Astrocyte (in vitro differentiated cells and primary cell): ENCODE measurements at regions not wholly inside any gene's neighbourhood (a gene's known extent, or its start where the extent isn't known, plus 50 kb on each side); places are given as distances from the start of the nearest gene placed in this dataset.
"Not testable (repeated sequence)": the region's sequence is repeated elsewhere in the genome, so short reads cannot be mapped to it uniquely, and the experiment has no call there.

Experiments used
- DNase-seq: peaks from one replicate; pipeline ENCODE4 v3.0.0-alpha.2; 2010; ENCODE audit warnings: low read depth
- FAIRE-seq: peaks from 2 replicates; lab custom pipeline; 2011; peaks lifted over from hg19 to GRCh38; lab: Jason Lieb, UNC
- H2AFZ ChIP-seq: 2 replicates; pipeline ENCODE4 v1.6.0; 2012; ENCODE audit warnings: low read depth, low read length, inconsistent platforms
- H3K27ac ChIP-seq: 2 replicates; pipeline ENCODE4 v1.5.1; 2011; ENCODE audit warnings: low read depth, low read length, inconsistent platforms
- H3K27me3 ChIP-seq: 2 replicates; pipeline ENCODE4 v1.6.0; 2011; ENCODE audit warnings: low read length, inconsistent platforms; ENCODE audit not compliant: insufficient read depth
- H3K36me3 ChIP-seq: 2 replicates; pipeline ENCODE4 v1.5.1; 2011; ENCODE audit warnings: low read length, inconsistent platforms; ENCODE audit not compliant: insufficient read depth
- H3K4me1 ChIP-seq: 2 replicates; pipeline ENCODE4 v1.5.1; 2011; ENCODE audit warnings: low read length, inconsistent platforms; ENCODE audit not compliant: insufficient read depth
- H3K4me2 ChIP-seq: 2 replicates; pipeline ENCODE4 v1.6.0; 2012; ENCODE audit warnings: low read length, inconsistent platforms
- H3K4me3 ChIP-seq: 2 replicates; pipeline ENCODE4 v1.5.1; 2011; ENCODE audit warnings: low read depth, mild to moderate bottlenecking, low read length, inconsistent platforms; ENCODE audit not compliant: insufficient read depth
- H3K79me2 ChIP-seq: 2 replicates; pipeline ENCODE4 v1.6.0; 2012; ENCODE audit warnings: mild to moderate bottlenecking, low read length, inconsistent platforms; ENCODE audit not compliant: insufficient read depth
- H3K9ac ChIP-seq: 2 replicates; pipeline ENCODE4 v1.6.0; 2012; ENCODE audit warnings: mild to moderate bottlenecking, low read length, inconsistent platforms
- H3K9me3 ChIP-seq: 2 replicates; pipeline ENCODE4 v1.5.1; 2012; ENCODE audit warnings: low read depth, mild to moderate bottlenecking, low read length, inconsistent platforms; ENCODE audit not compliant: insufficient read depth
- H4K20me1 ChIP-seq: 2 replicates; pipeline ENCODE4 v1.6.0; 2012; ENCODE audit warnings: low read length, inconsistent platforms; ENCODE audit not compliant: insufficient read depth
- H3K27ac Mint-ChIP-seq: one replicate; pipeline ENCODE4 v1.8.0; 2021; ENCODE audit warnings: mild to moderate bottlenecking, mixed read lengths; ENCODE audit not compliant: unreplicated experiment
- H3K27me3 Mint-ChIP-seq: one replicate; pipeline ENCODE4 v1.8.0; 2021; ENCODE audit warnings: low read depth, mixed read lengths; ENCODE audit not compliant: unreplicated experiment
- H3K36me3 Mint-ChIP-seq: one replicate; pipeline ENCODE4 v1.8.0; 2021; ENCODE audit warnings: low read depth, mixed read lengths; ENCODE audit not compliant: unreplicated experiment
- H3K4me1 Mint-ChIP-seq: one replicate; pipeline ENCODE4 v1.8.0; 2021; ENCODE audit warnings: low read depth, mixed read lengths; ENCODE audit not compliant: unreplicated experiment
- H3K4me3 Mint-ChIP-seq: one replicate; pipeline ENCODE4 v1.8.0; 2021; ENCODE audit warnings: mild to moderate bottlenecking, moderate library complexity, mixed read lengths; ENCODE audit not compliant: unreplicated experiment
- H3K9me3 Mint-ChIP-seq: one replicate; pipeline ENCODE4 v1.8.0; 2021; ENCODE audit warnings: mild to moderate bottlenecking, mixed read lengths; ENCODE audit not compliant: unreplicated experiment
- EZH2 ChIP-seq: IDR thresholded peaks from 2 replicates; pipeline ENCODE4 v1.6.1; 2012; ENCODE audit warnings: mild to moderate bottlenecking, low read length, inconsistent platforms; ENCODE audit not compliant: insufficient read depth
- TF ChIP-seq, protein P1 (sequence below): IDR thresholded peaks from 2 replicates; pipeline ENCODE4 v1.5.1; 2011; ENCODE audit warnings: low read depth, mild to moderate bottlenecking, inconsistent platforms, low read length, moderate library complexity; ENCODE audit not compliant: insufficient read depth

DNA sequence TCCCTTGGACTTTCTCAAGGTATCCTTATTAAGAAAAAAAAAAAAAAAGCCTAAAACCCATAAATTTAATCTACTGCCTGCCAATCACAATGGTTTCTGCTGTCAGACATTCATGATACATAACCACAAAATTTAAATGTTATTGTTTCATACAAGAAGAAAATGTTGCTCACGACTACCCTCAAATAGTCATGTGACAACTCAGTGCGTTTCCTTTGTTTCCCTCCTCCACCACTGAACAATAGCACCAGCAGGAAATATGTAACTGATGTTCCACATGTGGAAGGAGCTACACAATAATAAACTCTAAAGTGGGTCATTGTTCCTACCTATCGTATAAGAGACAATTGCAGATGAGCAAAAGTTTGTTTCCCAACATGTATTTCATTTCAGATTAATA is 244.1 kb upstream of the EDNRA start:
- Histone ChIP-seq H3K4me3 (no peak overlapping the region), H3K9ac (no peak overlapping the region), H3K4me1 (no peaks in the 10 kb centered on the region), H2AFZ (no peak overlapping the region), H3K79me2 (no peaks in the 10 kb centered on the region), H3K27me3 (no peaks in the 10 kb centered on the region), H4K20me1 (no peaks in the 10 kb centered on the region), H3K4me2 (no peak overlapping the region), H3K36me3 (no peaks in the 10 kb centered on the region), H3K9me3 (no peaks in the 10 kb centered on the region), H3K27ac (no peak overlapping the region)
- FAIRE-seq, result no peak
- no peaks in the 10 kb centered on the region for H3K27me3 Mint-ChIP-seq
- TF ChIP-seq, protein P1, sequence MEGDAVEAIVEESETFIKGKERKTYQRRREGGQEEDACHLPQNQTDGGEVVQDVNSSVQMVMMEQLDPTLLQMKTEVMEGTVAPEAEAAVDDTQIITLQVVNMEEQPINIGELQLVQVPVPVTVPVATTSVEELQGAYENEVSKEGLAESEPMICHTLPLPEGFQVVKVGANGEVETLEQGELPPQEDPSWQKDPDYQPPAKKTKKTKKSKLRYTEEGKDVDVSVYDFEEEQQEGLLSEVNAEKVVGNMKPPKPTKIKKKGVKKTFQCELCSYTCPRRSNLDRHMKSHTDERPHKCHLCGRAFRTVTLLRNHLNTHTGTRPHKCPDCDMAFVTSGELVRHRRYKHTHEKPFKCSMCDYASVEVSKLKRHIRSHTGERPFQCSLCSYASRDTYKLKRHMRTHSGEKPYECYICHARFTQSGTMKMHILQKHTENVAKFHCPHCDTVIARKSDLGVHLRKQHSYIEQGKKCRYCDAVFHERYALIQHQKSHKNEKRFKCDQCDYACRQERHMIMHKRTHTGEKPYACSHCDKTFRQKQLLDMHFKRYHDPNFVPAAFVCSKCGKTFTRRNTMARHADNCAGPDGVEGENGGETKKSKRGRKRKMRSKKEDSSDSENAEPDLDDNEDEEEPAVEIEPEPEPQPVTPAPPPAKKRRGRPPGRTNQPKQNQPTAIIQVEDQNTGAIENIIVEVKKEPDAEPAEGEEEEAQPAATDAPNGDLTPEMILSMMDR, result no peak
- no peak for TF ChIP-seq EZH2
- no peak for DNase-seq
- H3K9me3 Mint-ChIP-seq, result no peaks in the 10 kb centered on the region
- no peak overlapping the region for H3K27ac Mint-ChIP-seq
- no peak overlapping the region for H3K4me3 Mint-ChIP-seq
- no peaks in the 10 kb centered on the region for H3K36me3 Mint-ChIP-seq
- H3K4me1 Mint-ChIP-seq, result no peaks in the 10 kb centered on the region

DNA sequence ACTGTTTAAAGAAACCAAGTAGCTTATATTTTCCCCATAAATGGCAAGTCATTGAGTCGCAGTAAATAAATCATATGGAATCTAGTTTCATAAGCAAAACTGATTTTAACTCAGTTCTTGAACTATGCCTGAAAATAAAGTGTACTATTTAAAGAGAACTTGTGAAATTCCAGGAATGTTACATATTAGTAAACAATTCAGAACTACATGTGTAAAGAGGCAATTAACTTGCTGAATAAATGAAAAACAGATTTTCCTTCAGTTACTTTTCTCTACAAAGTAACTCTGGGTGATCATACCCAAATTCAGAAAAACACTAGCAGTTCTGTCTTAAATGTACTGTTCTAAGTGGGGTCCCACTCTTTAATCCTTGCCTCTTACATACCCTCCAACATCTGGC is 236.1 kb upstream of the EDNRA start:
- Histone ChIP-seq H3K4me2 (no peak overlapping the region), H3K79me2 (no peaks in the 10 kb centered on the region), H3K27ac (no peak overlapping the region), H3K9ac (no peak overlapping the region), H2AFZ (no peak overlapping the region), H3K9me3 (no peaks in the 10 kb centered on the region), H3K4me3 (no peak overlapping the region), H3K4me1 (no peaks in the 10 kb centered on the region), H3K36me3 (no peaks in the 10 kb centered on the region), H3K27me3 (no peaks in the 10 kb centered on the region), H4K20me1 (no peaks in the 10 kb centered on the region)
- Mint-ChIP-seq H3K4me3 (no peak overlapping the region), H3K4me1 (peaks cover 4% of the 10 kb centered on the region), H3K9me3 (no peaks in the 10 kb centered on the region), H3K27me3 (no peaks in the 10 kb centered on the region), H3K36me3 (no peaks in the 10 kb centered on the region), H3K27ac (no peak overlapping the region)
- TF ChIP-seq, protein P1, result no peak
- no peak for TF ChIP-seq EZH2
- FAIRE-seq (no peak), DNase-seq (no peak)

DNA sequence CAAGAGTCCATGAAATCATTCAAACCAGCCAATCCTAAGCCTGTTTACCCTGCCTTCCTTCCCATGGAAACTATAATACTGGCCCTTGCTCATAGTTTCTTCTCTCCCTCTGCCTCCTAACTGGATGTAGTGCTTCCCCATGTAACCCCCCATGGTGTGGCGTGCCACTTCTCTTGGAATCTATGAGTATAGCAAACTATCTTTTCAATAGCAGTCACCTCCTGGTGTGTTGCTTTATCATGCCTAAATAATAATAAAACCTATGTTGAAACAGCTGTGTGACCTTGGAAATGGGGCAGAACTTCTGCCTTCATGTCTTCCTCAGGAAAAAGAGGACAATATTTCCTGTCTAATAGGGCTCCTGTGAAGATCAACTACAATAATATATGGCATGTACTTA is 234.8 kb upstream of the EDNRA start:
- Histone ChIP-seq H3K79me2 (no peaks in the 10 kb centered on the region), H3K9ac (no peak overlapping the region), H3K27ac (no peak overlapping the region), H4K20me1 (no peaks in the 10 kb centered on the region), H3K4me3 (no peak overlapping the region), H2AFZ (no peak overlapping the region), H3K27me3 (no peaks in the 10 kb centered on the region), H3K4me2 (no peak overlapping the region), H3K4me1 (no peaks in the 10 kb centered on the region), H3K9me3 (no peaks in the 10 kb centered on the region), H3K36me3 (no peaks in the 10 kb centered on the region)
- peaks cover 4% of the 10 kb centered on the region for H3K4me1 Mint-ChIP-seq
- H3K27ac Mint-ChIP-seq, result no peak overlapping the region
- no peaks in the 10 kb centered on the region for H3K36me3 Mint-ChIP-seq
- H3K4me3 Mint-ChIP-seq, result no peak overlapping the region
- no peak for DNase-seq
- FAIRE-seq, result no peak
- H3K27me3 Mint-ChIP-seq, result no peaks in the 10 kb centered on the region
- TF ChIP-seq, protein P1, result no peak
- no peak for TF ChIP-seq EZH2
- H3K9me3 Mint-ChIP-seq, result no peaks in the 10 kb centered on the region

DNA sequence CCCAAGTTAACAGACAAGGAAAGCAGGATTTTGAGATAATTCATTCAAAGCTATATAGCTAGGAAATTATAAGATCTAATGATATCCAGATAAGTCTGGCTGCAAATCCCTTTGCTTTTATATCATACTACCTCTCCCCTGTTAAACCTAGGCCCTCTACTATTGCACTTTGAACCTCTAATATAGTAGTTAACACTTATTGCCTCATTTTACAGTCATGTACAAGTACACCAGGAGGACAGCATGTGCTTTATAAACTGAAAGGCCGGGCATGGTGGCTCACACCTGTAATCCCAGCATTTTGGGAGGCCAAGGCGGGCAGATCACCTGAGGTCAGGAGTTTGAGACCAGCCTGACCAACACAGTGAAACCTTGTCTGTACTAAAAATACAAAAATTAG is 234.4 kb upstream of the EDNRA start:
- H3K4me1 Mint-ChIP-seq, result not testable (repeated sequence)

More for the DNA sequence above, 234.4 kb upstream of the EDNRA start:
- not testable (repeated sequence) for H3K27me3 Mint-ChIP-seq, H4K20me1 ChIP-seq, H3K9me3 Mint-ChIP-seq, H2AFZ ChIP-seq, FAIRE-seq, H3K27ac ChIP-seq, H3K36me3 Mint-ChIP-seq, H3K9ac ChIP-seq, H3K4me2 ChIP-seq, H3K4me3 ChIP-seq, H3K27me3 ChIP-seq, H3K27ac Mint-ChIP-seq, H3K9me3 ChIP-seq, H3K36me3 ChIP-seq, H3K4me1 ChIP-seq, H3K4me3 Mint-ChIP-seq, DNase-seq, H3K79me2 ChIP-seq
